ENCODE measurements at regions not wholly inside any gene's neighbourhood (a gene's known extent, or its start where the extent isn't known, plus 50 kb on each side); places are given as distances from the start of the nearest gene placed in this dataset.

DNA sequence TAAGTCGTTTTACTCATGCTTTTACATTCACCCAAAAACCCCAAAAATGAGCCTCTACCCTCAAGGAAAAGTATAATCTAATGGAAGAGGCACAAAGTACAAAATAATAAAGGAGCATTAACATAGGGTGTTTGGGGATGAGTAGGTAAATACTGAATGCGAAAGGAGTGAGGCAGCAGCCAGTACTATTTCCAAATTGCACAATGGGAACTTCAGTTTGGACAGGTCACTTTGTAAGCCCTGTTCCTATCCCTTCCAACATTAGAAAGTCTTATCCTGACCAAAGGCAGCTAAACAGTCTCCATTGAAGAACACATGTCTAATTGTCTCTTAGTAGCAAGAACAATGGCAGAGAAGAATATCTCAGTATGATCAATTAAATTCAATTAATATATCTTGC lies 728.3 kb downstream of the GBE1 start:
- H3K9me2 ChIP-seq (ENCODE audit: insufficient read depth, low read length), result no peaks in the 10 kb centered on the region
- H3K4me2 ChIP-seq (ENCODE audit: low read length), result no peak overlapping the region
- H3K36me3 ChIP-seq (ENCODE audit: insufficient read depth, low read length), result no peaks in the 10 kb centered on the region
- H3K4me3 ChIP-seq (ENCODE audit: low read depth, low read length, poor library complexity, severe bottlenecking), result no peak overlapping the region
- intact Hi-C loops (cut with micrococcal nuclease; ENCODE audit: unreplicated experiment), result no loop called here
- H3K9me3 ChIP-seq (ENCODE audit: low read length), result no peaks in the 10 kb centered on the region
- no peaks in the 10 kb centered on the region for H3K4me1 ChIP-seq (ENCODE audit: insufficient read depth, low read length, poor library complexity, severe bottlenecking)
- no peak for TF ChIP-seq EZH2phosphoT487 (IDR thresholded peaks at IDR 0.05; ENCODE audit: borderline replicate concordance, low read depth, low read length)
- TF ChIP-seq, protein P1, sequence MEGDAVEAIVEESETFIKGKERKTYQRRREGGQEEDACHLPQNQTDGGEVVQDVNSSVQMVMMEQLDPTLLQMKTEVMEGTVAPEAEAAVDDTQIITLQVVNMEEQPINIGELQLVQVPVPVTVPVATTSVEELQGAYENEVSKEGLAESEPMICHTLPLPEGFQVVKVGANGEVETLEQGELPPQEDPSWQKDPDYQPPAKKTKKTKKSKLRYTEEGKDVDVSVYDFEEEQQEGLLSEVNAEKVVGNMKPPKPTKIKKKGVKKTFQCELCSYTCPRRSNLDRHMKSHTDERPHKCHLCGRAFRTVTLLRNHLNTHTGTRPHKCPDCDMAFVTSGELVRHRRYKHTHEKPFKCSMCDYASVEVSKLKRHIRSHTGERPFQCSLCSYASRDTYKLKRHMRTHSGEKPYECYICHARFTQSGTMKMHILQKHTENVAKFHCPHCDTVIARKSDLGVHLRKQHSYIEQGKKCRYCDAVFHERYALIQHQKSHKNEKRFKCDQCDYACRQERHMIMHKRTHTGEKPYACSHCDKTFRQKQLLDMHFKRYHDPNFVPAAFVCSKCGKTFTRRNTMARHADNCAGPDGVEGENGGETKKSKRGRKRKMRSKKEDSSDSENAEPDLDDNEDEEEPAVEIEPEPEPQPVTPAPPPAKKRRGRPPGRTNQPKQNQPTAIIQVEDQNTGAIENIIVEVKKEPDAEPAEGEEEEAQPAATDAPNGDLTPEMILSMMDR (conservative IDR thresholded peaks at IDR 0.05; ENCODE audit: low read length), result no peak
- ChIA-PET CTCF (ENCODE audit: unreplicated experiment) (no interaction called here), POLR2A (no interaction called here)
- DNase-seq (ENCODE audit: low spot score), result no peak
- H4K20me1 ChIP-seq (ENCODE audit: insufficient read depth, low read length), result no peaks in the 10 kb centered on the region
- no TSS peak for BruUV-seq (replicated peaks)
- H3K79me2 ChIP-seq (ENCODE audit: insufficient read depth, low read depth, low read length), result no peaks in the 10 kb centered on the region
- H3K27ac ChIP-seq (ENCODE audit: low read depth, low read length, poor library complexity, severe bottlenecking), result no peak overlapping the region
- H2AFZ ChIP-seq (ENCODE audit: low read length), result no peak overlapping the region

DNA sequence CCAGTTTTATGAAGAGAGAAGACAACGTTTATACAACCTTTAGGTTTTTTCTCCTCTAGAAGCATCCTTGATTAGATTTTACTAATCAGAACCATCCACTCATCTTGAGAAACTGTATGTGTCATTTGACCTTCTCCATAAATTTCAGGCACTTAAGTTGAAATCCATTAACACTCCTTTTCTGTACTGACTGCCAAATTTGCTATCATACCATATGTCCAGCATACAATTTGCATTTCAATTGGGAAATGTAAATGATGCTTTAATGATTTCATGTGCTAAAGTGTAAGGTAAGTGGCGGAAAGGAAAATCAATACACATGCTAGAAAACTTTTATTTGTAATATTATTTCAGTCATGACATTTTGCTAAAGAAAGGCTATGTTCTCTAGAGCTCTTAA lies 731.6 kb downstream of the GBE1 start:
- H3K4me2 ChIP-seq (ENCODE audit: low read length), result no peak overlapping the region
- H2AFZ ChIP-seq (ENCODE audit: low read length), result no peak overlapping the region
- intact Hi-C loops (cut with micrococcal nuclease; ENCODE audit: unreplicated experiment), result no loop called here
- no peaks in the 10 kb centered on the region for H3K4me1 ChIP-seq (ENCODE audit: insufficient read depth, low read length, poor library complexity, severe bottlenecking)
- POLR2A ChIA-PET, result interaction anchor here (1.7 kb wide), 1 partner anchor 9 kb away, joined by 10 read pairs; no protein-coding TSS in a partner anchor
- H3K79me2 ChIP-seq (ENCODE audit: insufficient read depth, low read depth, low read length), result no peaks in the 10 kb centered on the region
- no peaks in the 10 kb centered on the region for H4K20me1 ChIP-seq (ENCODE audit: insufficient read depth, low read length)
- H3K9me3 ChIP-seq (ENCODE audit: low read length), result no peaks in the 10 kb centered on the region
- H3K27ac ChIP-seq (ENCODE audit: low read depth, low read length, poor library complexity, severe bottlenecking), result no peak overlapping the region
- DNase-seq (ENCODE audit: low spot score), result no peak
- no TSS peak for BruUV-seq (replicated peaks)
- H3K4me3 ChIP-seq (ENCODE audit: low read depth, low read length, poor library complexity, severe bottlenecking), result no peak overlapping the region
- TF ChIP-seq, protein P1 (conservative IDR thresholded peaks at IDR 0.05; ENCODE audit: low read length), result no peak
- TF ChIP-seq EZH2phosphoT487 (IDR thresholded peaks at IDR 0.05; ENCODE audit: borderline replicate concordance, low read depth, low read length), result no peak
- no peaks in the 10 kb centered on the region for H3K36me3 ChIP-seq (ENCODE audit: insufficient read depth, low read length)
- CTCF ChIA-PET (ENCODE audit: unreplicated experiment), result no interaction called here
- H3K9me2 ChIP-seq (ENCODE audit: insufficient read depth, low read length), result no peaks in the 10 kb centered on the region

- Histone ChIP-seq H3K36me3 (ENCODE audit: insufficient read depth, low read length) (no peaks in the 10 kb centered on the region), H3K4me2 (ENCODE audit: low read length) (no peak overlapping the region), H3K9me2 (ENCODE audit: insufficient read depth, low read length) (no peaks in the 10 kb centered on the region), H3K27ac (ENCODE audit: low read depth, low read length, poor library complexity, severe bottlenecking) (no peak overlapping the region), H3K4me3 (ENCODE audit: low read depth, low read length, poor library complexity, severe bottlenecking) (no peak overlapping the region), H3K9me3 (ENCODE audit: low read length) (no peaks in the 10 kb centered on the region), H2AFZ (ENCODE audit: low read length) (no peak overlapping the region), H4K20me1 (ENCODE audit: insufficient read depth, low read length) (no peaks in the 10 kb centered on the region), H3K79me2 (ENCODE audit: insufficient read depth, low read depth, low read length) (no peaks in the 10 kb centered on the region), H3K4me1 (ENCODE audit: insufficient read depth, low read length, poor library complexity, severe bottlenecking) (no peaks in the 10 kb centered on the region)
- BruUV-seq (replicated peaks), result no TSS peak
- ChIA-PET CTCF (ENCODE audit: unreplicated experiment) (no interaction called here), POLR2A (no interaction called here)
- no peak for TF ChIP-seq EZH2phosphoT487 (IDR thresholded peaks at IDR 0.05; ENCODE audit: borderline replicate concordance, low read depth, low read length)
- TF ChIP-seq, protein P1 (conservative IDR thresholded peaks at IDR 0.05; ENCODE audit: low read length), result no peak
- intact Hi-C loops (cut with micrococcal nuclease; ENCODE audit: unreplicated experiment), result no loop called here
- no peak for DNase-seq (ENCODE audit: low spot score)
These were observed 734.1 kb downstream of the GBE1 start for GRCh38 chr3:81027344-81027743.
